IPS-NIHi11 (cell line): ENCODE measurements at regions not wholly inside any gene's neighbourhood (a gene's known extent, or its start where the extent isn't known, plus 50 kb on each side); places are given as distances from the start of the nearest gene placed in this dataset.
A peak's percentile ranks its signal among the peaks of the same experiment; 100 is the strongest.

ENCODE experiments used
- DNase-seq: peaks from one replicate; pipeline ENCODE4 v3.0.0; 2012; ENCODE audit warnings: mixed read lengths, low spot score

- DNase-seq = no peak
These were observed 96.5 kb downstream of the ERMARD start for GRCh38 chr6:169847901-169848311.

DNA sequence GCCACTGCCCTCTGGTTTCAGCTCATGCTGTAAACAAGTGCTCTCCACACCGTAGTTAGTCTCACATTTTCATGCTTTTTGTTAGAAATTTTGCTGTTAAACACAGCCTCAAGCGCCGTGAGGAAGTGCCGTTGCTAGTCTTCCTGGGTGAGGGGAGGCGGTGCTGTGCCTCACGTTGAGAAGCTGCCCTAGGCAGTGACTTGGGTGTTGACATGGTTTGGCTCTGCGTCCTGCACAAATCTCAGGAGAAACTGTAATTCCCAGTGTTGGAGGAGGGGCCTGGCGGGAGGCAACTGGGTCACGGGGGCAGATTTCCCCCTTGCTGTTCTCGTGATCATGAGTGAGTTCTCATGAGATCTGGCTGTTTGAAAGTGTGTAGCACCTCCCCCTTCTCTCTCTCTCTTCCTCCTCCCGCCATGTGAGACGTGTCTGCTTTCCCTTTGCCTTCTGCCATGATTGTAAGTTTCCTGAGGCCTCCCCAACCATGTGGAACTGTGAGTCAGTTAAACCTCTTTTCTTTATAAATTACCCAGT is 95.8 kb downstream of the ERMARD start:
- no peak for DNase-seq

- no peak for DNase-seq
These were observed 95.0 kb downstream of the ERMARD start for GRCh38 chr6:169846286-169847056.

- DNase-seq = no peak
These were observed 94.2 kb downstream of the ERMARD start for GRCh38 chr6:169845426-169846285.

DNA sequence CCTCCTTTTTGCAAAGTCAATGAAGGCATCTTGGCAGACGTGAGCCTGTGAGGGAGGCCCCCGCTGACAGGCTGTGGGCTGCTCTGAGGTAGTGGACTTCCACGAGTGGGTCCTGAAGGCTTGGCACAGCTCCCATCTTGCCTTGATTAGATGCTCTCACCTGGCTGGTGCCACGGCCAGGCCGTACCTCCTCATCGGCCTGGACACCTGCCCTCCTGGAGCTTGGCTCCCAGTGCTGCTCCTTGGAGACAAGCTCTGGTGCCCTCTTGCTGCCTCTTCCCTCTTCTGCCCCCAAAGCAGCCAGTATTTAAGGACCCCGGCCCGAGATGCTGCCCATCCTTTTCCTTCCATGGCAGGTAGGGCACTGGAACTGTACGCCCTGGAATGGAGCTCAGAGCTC is 93.5 kb downstream of the ERMARD start:
- no peak for DNase-seq

DNA sequence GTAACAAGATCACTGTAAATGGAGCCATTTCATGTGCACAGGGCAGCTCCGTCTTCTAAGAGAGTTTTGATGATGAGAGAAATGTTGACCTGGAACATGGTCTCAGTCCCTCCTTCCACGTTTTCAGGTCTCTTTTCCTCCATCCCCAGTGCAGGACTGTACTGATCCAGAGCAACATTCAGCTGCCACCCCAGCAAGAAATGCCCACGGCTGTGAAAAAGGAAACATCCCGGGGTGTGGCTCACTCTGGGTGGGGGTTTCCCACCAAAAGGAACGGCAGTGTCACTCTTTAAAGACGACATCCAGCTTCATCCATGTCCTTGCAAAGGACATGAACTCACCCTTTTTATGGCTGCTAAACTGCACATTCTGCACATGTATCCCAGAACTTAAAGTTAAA is 92.6 kb downstream of the ERMARD start:
- no peak for DNase-seq

DNA sequence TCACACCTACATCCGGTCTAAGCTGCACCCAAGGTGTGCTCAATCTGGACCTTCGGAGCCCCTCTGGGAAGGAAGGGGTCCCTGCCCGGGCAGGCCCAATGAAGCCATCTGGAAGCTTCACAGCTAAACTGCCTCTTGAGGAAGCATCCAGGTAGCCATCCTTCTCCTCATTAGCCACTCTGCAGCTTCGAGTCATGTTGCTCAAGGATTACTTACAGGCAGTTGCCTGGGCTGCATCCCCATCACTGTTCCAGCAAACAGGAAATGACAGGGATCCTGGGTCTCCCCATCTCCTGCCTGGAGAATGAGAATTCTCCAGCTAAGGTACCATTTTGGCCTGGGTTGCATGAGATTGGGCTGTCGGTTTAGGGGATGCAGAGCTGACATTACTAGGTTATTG is 91.7 kb downstream of the ERMARD start:
- no peak for DNase-seq

DNA sequence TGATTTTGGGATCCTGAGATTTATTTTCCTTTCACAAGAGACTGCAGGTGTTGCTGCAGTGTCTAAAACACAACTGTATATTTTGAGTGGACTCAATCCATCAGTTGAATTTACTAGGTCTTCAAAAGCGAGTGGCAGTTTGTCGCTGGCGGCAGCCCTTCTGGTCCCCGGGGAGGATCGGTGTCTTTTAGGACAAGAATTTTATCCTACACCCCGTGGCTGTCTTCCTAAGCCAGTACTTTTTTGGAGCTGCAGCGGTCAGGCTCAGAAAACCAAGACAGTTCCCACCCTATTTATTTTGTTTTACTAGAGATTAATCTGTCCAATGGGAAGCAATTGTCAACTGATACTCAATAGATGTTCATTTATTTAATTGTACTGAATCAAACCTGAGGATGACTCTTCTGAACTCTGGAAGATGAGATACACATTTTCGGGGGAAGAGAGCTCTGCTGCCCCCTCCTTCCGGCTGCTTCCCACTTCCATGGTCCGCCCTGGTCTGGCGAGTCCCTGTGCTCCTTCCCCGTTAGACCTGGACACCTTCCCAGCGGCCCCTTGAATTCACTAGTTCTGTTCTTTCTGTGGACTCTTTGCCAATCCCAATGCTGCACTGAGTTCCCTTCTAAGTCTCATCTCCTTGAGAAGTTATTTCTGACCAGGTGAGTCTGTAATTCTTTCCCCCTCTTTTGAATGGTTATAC is 90.6 kb downstream of the ERMARD start:
- DNase-seq = no peak

DNA sequence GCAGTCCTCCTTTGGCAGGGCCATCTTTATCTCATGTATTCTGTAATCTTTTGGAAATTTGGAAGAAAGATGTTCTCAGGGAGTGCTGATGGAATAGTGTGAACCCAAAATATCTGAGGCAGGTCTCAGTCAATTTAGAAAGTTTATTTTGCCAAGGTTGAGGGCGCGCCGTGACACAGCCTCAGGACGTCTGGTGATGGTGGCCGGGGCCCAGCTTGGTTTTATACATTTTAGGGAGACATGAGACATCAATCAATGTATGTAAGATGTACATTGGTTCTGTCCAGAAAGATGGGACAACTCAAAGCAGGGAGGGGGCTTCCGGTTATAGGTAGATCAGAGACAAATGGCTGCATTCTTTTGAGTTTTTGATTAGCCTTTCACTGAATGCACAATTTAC is 89.8 kb downstream of the ERMARD start:
- no peak for DNase-seq

DNA sequence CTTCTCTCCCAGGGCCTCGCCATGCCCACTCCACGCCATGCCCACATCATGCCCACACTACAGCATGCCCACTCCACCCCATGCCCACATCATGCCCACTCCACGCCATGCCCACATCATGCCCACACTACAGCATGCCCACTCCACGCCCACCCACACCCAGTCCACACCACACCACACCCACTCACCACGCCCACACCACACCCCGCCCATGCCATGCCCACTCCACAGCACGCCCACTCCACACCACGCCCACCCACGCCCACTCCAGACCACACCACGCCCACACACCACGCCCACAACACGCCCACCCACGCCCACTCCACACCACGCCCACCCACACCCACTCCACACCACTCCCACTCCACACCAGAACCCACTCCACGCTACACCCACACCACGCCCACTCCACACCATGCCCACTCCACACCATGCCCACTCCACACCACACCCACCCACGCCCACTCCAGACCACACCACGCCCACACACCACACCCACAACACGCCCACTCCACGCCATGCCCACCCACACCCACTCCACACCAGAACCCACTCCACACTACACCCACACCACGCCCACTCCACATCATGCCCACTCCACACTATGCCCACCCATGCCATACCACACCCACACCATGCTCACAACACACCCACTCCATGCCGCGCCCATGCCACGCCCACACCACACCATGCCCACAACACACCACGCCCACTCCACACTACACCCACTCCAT is 88.6 kb downstream of the ERMARD start:
- DNase-seq = no peak

DNA sequence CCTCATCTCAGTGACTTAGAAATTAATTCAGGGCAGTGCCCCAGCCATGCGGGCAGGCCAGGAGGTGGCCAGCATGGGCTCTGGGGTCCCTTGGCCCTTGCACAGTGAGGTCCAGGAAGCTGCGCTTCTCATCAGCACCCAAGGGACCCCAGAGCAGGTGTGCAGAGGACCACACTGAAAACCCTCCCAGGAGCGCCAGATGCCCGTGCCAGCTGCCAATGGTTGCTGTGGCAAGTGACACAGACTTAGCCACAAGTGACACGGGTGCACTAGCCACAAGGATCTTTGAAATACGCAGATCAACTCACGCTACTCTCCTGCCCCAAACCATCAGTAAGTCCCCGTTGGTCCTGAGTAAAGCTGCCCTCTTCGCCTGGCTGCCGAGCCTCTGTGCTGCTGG is 88.1 kb downstream of the ERMARD start:
- no peak for DNase-seq

GRCh38 chr6:169839029-169839481 is 87.6 kb downstream of the ERMARD start:
- DNase-seq = no peak

DNA sequence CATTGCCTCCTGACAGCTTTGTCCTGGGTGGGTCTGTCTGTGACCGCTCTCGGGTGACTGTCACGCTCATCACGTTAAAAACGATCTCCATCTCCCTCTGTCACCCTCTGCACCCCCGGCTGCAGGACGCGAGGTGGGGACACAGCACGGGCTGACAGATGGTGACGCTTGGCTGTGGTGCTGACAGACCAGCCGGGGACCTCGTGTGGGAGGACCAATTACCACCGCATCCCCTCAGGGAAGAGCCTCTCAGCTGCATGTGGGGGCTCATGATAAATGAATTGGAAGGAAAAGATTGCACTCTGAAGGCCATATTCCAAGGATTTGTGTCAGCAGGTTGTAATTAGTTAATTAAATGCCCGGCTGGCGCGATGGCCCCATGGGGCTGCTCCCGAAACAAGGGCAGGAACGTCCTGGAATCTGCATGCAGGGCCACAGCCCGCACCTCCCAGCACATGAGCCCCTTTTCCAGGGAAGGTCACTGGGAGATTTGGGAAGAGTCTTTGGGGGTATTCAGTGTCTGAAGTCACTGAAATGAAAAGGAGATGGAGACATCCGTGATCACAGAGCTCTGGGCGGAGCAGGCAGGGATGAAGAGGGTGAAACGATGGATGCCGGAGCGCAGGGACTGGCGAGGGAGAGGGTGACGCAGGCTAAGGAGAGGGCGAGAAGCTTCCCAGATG is 87.1 kb downstream of the ERMARD start:
- DNase-seq = no peak

GRCh38 chr6:169837529-169838250 is 86.3 kb downstream of the ERMARD start:
- DNase-seq = no peak

- DNase-seq = no peak
These were observed 81.9 kb downstream of the ERMARD start for GRCh38 chr6:169833258-169833794.

DNA sequence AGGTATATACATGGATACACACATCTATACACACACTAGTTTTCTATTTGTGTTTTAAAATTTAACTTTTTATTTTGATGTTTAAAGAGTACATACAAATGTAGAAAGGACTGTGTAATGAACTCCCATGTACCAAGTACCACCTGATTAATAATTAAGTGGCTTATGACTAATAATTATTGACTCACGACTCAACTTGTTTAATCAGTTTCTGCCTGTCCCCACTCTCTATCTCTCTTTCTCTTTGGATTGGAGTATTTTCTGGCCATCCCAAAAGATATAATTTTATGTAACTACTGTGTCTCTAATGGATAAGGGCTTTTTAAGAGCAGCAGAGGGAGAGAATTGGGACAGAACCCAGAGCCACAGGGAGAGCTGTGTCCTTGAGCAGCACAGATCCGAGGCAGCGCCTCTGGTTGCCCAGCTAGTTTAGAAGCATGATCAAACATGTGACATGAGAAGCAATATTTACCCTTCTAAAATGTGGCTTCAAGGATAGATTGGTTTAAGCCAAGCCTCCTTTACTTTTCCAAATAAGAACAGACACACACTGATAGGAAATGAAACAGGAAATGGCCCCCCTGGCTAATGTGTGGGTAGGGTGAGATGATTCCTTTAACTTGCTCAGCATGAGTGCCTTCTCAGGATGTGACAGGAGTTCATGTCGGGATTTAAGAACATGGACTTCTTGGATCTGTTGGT is 81.0 kb downstream of the ERMARD start:
- DNase-seq = no peak

DNA sequence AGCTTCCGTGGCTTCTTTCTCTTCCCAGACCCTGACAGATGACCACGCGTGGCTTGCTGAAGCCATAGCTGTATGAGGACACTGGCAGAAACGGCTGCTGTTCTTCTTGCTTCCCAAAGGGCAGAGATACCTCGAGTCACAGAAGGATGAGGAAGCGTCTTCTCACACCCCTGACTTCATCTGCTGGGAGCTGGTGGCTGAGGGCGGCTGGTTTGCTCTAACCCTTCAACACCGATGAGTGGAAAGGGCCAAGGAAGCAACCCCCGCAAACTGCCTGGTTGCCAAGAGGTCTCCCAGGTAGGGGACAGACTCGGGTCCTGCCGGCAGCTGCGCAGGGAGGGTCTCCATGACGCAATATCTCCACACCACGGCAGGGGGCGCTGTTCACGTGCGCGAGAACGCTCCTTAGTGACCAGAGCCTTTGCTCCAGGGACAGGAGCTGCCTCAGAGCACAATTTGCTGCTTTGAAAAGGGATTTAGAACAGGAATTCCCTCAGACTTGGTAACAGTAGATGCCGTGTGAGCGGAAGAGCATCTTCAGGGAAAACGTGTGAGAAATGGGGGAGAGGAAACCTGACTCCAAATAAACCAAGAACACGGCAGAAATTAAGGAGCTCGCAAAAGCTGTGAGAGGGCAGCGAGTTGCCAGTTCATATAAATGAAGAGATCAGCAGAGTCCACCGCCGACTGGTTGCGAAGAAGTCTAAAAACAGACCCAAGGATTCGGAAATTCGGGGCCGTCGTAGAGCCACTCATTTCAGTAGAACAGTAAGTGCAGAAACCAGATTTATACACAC is 80.2 kb downstream of the ERMARD start:
- peak; percentile 88 for DNase-seq
